ENCODE measurements at regions not wholly inside any gene's neighbourhood (a gene's known extent, or its start where the extent isn't known, plus 50 kb on each side); places are given as distances from the start of the nearest gene placed in this dataset.
"Not testable (repeated sequence)": the region's sequence is repeated elsewhere in the genome, so short reads cannot be mapped to it uniquely, and the experiment has no call there.

DNA sequence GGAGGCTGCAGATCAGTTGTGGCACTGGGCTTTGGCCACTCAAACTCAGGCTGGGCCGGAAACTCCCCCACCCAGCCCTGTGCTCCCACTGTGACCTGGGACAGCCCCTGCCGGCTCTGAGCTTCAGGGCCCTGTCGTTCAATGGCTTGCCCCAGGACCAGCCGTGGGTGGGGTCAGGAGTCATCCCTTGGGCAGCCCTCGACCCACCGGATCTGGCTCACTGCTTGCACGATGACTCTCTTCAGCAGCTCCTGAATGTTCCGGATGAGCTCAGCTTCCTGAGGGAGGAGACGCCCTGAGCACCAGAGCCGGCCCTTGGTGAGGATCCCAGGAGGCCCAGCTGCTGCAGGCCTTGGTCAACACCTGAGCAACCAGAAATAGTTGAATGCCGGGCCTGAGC is 1544.2 kb upstream of the USP9Y start:
- DNase-seq: not testable (repeated sequence)

DNA sequence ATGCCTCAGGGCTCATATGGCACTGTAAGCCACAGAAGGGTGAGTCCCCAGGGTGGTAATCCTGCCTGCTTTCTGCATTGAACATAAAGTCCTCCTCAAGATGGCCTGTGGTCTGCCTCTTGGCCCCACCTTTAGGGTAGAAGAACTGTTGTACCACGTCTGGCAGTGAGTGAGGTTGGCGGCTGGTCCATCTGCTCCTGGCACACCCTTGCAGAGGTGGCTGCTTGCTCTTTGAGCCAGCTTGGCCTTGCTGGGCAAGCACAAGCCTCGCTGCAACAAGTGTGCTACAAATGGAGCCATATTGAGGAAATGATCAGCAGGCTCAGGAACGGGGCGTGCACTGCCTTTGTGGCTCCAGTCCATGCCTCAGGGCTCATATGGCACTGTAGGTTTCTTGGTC is 1524.0 kb upstream of the USP9Y start:
- not testable (repeated sequence) for DNase-seq

DNA sequence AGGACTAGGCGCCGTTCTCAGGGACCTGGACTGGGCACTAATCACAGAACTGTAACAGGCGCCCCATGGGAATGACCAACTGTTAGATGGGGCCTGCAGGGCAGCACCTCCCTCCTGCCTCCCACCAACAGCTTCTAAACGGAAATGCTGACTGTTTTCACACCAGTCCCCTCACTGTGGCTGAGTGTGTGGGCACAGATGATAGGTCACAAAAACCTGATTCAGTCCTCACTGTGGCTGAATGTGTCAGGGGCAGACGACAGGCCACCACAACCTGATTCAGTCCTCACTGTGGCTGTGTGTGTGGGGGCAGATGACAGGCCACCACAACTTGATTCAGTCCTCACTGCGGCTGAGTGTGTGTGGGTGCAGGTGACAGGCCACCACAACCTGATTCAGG is 1499.9 kb upstream of the USP9Y start:
- peak; percentile 14 for DNase-seq

GRCh38 chrY:11214851-11215250 is 1486.2 kb upstream of the USP9Y start:
- peak; percentile 28 for DNase-seq
